Stimulated activated CD8-positive, alpha-beta memory T cell treated with anti-CD3 and anti-CD28 coated beads, Interleukin-7, amount 100 ng/mL, for 48 hours (primary cell): ENCODE measurements at regions not wholly inside any gene's neighbourhood (a gene's known extent, or its start where the extent isn't known, plus 50 kb on each side); places are given as distances from the start of the nearest gene placed in this dataset.
"Not testable (repeated sequence)": the region's sequence is repeated elsewhere in the genome, so short reads cannot be mapped to it uniquely, and the experiment has no call there.

ENCODE experiments used
- DNase-seq, 2 donors: peaks; one replicate each; pipeline ENCODE4 v3.0.0-alpha.2; 2020; ENCODE audit warnings: low read depth in 1 of 2; ENCODE audit errors: extremely low read depth in 1 of 2

- DNase-seq: no peak
These were observed 336.0 kb downstream of the RRAGC start for GRCh38 chr1:38523568-38523939.

GRCh38 chr1:38522915-38523567 is 336.5 kb downstream of the RRAGC start:
- DNase-seq: no peak

- no peak for DNase-seq
These were observed 343.0 kb downstream of the RRAGC start for GRCh38 chr1:38516560-38516959.

GRCh38 chr1:38512789-38513188 is 346.8 kb downstream of the RRAGC start:
- no peak for DNase-seq

GRCh38 chr1:38512024-38512767 is 347.4 kb downstream of the RRAGC start:
- DNase-seq: no peak

GRCh38 chr1:38508232-38508631 is 351.3 kb downstream of the RRAGC start:
- DNase-seq: no peak

GRCh38 chr1:38507563-38507962 is 352.0 kb downstream of the RRAGC start:
- no peak for DNase-seq

GRCh38 chr1:38505944-38506343 is 353.6 kb downstream of the RRAGC start:
- no peak for DNase-seq

GRCh38 chr1:38502758-38503157 is 356.8 kb downstream of the RRAGC start:
- DNase-seq: no peak

GRCh38 chr1:38500891-38501290 is 358.7 kb downstream of the RRAGC start:
- no peak for DNase-seq

GRCh38 chr1:38500352-38500751 is 359.2 kb downstream of the RRAGC start:
- DNase-seq: no peak

- DNase-seq: no peak
These were observed 360.9 kb downstream of the RRAGC start for GRCh38 chr1:38498686-38499085.

GRCh38 chr1:38497921-38498656 is 361.5 kb downstream of the RRAGC start:
- no peak for DNase-seq

- not testable (repeated sequence) for DNase-seq
These were observed 366.3 kb downstream of the RRAGC start for GRCh38 chr1:38493306-38493705.

- peak; percentile 23 to 30 for DNase-seq
These were observed 369.7 kb downstream of the RRAGC start for GRCh38 chr1:38489844-38490270.

GRCh38 chr1:38488162-38488898 is 371.2 kb downstream of the RRAGC start:
- DNase-seq: no peak

GRCh38 chr1:38487396-38487795 is 372.2 kb downstream of the RRAGC start:
- DNase-seq: no peak

GRCh38 chr1:38486085-38486484 is 373.5 kb downstream of the RRAGC start:
- DNase-seq: no peak

GRCh38 chr1:38481871-38482826 is 377.4 kb downstream of the RRAGC start:
- DNase-seq: no peak

GRCh38 chr1:38479662-38480061 is 379.9 kb downstream of the RRAGC start:
- not testable (repeated sequence) for DNase-seq
